ENCODE measurements at regions not wholly inside any gene's neighbourhood (a gene's known extent, or its start where the extent isn't known, plus 50 kb on each side); places are given as distances from the start of the nearest gene placed in this dataset.

- TF ChIP-seq, protein P1, sequence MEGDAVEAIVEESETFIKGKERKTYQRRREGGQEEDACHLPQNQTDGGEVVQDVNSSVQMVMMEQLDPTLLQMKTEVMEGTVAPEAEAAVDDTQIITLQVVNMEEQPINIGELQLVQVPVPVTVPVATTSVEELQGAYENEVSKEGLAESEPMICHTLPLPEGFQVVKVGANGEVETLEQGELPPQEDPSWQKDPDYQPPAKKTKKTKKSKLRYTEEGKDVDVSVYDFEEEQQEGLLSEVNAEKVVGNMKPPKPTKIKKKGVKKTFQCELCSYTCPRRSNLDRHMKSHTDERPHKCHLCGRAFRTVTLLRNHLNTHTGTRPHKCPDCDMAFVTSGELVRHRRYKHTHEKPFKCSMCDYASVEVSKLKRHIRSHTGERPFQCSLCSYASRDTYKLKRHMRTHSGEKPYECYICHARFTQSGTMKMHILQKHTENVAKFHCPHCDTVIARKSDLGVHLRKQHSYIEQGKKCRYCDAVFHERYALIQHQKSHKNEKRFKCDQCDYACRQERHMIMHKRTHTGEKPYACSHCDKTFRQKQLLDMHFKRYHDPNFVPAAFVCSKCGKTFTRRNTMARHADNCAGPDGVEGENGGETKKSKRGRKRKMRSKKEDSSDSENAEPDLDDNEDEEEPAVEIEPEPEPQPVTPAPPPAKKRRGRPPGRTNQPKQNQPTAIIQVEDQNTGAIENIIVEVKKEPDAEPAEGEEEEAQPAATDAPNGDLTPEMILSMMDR (IDR thresholded peaks at IDR 0.05; ENCODE audit: low read depth, low read length) = no peak
- TF ChIP-seq EZH2phosphoT487 (IDR thresholded peaks at IDR 0.05; ENCODE audit: low read depth) = no peak
Observed at GRCh38 chr7:54166419-54166818, 375.8 kb upstream of the VSTM2A start.

Data from OCI-LY3 (cell line).